ENCODE measurements at regions not wholly inside any gene's neighbourhood (a gene's known extent, or its start where the extent isn't known, plus 50 kb on each side); places are given as distances from the start of the nearest gene placed in this dataset.

GRCh38 chr4:104394406-104395167 is 100.1 kb downstream of the CXXC4 start:
- H3K27ac ChIP-seq: no peak overlapping the region
- intact Hi-C loops (cut with DNase I): no loop called here
- no peaks in the 10 kb centered on the region for H3K9me3 ChIP-seq
- ATAC-seq (peak in 3 of 8 donors; percentile 52 to 70 (median 57)), DNase-seq (peak in 1 of 2 donors; percentile 4)
- TF ChIP-seq CTCF (IDR thresholded peaks at IDR 0.05): no peak
- H3K36me3 ChIP-seq: no peaks in the 10 kb centered on the region
- H3K27me3 ChIP-seq: no peaks in the 10 kb centered on the region
- H3K4me3 ChIP-seq: peak overlapping the region in 4 of 10 donors; percentile 2 to 25 (median 13)
- 17 to 23% methylated on average over 12 of the region's 12 CpGs for WGBS, 2 donors
- peaks cover 0 to 10% (median 0%) of the 10 kb centered on the region in 9 donors for H3K4me1 ChIP-seq

GRCh38 chr4:104393655-104394324 is 100.9 kb downstream of the CXXC4 start:
- Histone ChIP-seq H3K9me3 (no peaks in the 10 kb centered on the region), H3K36me3 (no peaks in the 10 kb centered on the region), H3K4me3 (peak overlapping the region in 1 of 10 donors; percentile 14), H3K27ac (no peak overlapping the region), H3K27me3 (no peaks in the 10 kb centered on the region), H3K4me1 (peaks cover 0 to 10% (median 0%) of the 10 kb centered on the region in 9 donors)
- no peak for TF ChIP-seq CTCF (IDR thresholded peaks at IDR 0.05)
- intact Hi-C loops (cut with DNase I): no loop called here
- 52 to 69% methylated on average over 3 of the region's 3 CpGs for WGBS, 2 donors
- ATAC-seq: no peak
- no peak for DNase-seq

GRCh38 chr4:104385713-104386112 is 109.0 kb downstream of the CXXC4 start:
- H3K36me3 ChIP-seq: no peaks in the 10 kb centered on the region
- ATAC-seq (no peak), DNase-seq (no peak)
- no peak overlapping the region for H3K4me3 ChIP-seq
- 71 to 89% methylated on average over 1 of the region's 1 CpG for WGBS, 2 donors
- no peaks in the 10 kb centered on the region for H3K4me1 ChIP-seq
- intact Hi-C loops (cut with DNase I): no loop called here
- no peak overlapping the region for H3K27ac ChIP-seq
- no peaks in the 10 kb centered on the region for H3K27me3 ChIP-seq
- peaks cover 0 to 10% (median 0%) of the 10 kb centered on the region in 11 donors for H3K9me3 ChIP-seq
- no peak for TF ChIP-seq CTCF (IDR thresholded peaks at IDR 0.05)

GRCh38 chr4:104382961-104383360 is 111.7 kb downstream of the CXXC4 start:
- no peak for DNase-seq
- Histone ChIP-seq H3K27me3 (no peaks in the 10 kb centered on the region), H3K27ac (no peak overlapping the region), H3K4me1 (no peaks in the 10 kb centered on the region), H3K9me3 (peaks cover 0 to 20% (median 0%) of the 10 kb centered on the region in 11 donors), H3K36me3 (no peaks in the 10 kb centered on the region), H3K4me3 (no peak overlapping the region)
- no peak for TF ChIP-seq CTCF (IDR thresholded peaks at IDR 0.05)
- no peak for ATAC-seq
- WGBS, 2 donors: 94 to 97% methylated on average over 5 of the region's 5 CpGs
- intact Hi-C loops (cut with DNase I): no loop called here

Data from heart right ventricle (tissue), 16 donors.